K562 (cell line): ENCODE measurements at regions not wholly inside any gene's neighbourhood (a gene's known extent, or its start where the extent isn't known, plus 50 kb on each side); places are given as distances from the start of the nearest gene placed in this dataset.

Experiments used
- ATAC-seq: fragments of 200-7000 bp; cut with Tn5 transposase; 3 replicates; pipeline ENCODE4 v1.9.1; 2020; ENCODE audit warnings: moderate library complexity
- BruUV-seq: library from RNA; stranded (reverse); fragments of 400-500 nt; replicated peaks from 2 replicates; lab custom pipeline; 2021; lab: Mats Ljungman, UMichigan
- CTCF ChIA-PET: fragments of 300-600 bp; formaldehyde crosslinking; extraction: SDS; loops from one replicate; lab custom pipeline; 2021; ENCODE audit warnings: low intra/inter-chr PET ratio; lab: Yijun Ruan, JAX
- POLR2A ChIA-PET: fragments of 300-600, 350-650 bp; sonication (Branson Sonifier 250); formaldehyde crosslinking; extraction: SDS; loops from one replicate; lab custom pipeline; 2021; ENCODE audit warnings: antibody characterized with exemption, inconsistent platforms; lab: Yijun Ruan, JAX
- DNase-seq, 4 experiments: peaks; one replicate each; pipeline versions ENCODE4 v3.0.0 to v3.0.0-alpha.2; 2011 to 2018; ENCODE audit warnings: low spot score in 3 of 4, mixed read lengths in 3 of 4; ENCODE audit errors: extremely low read depth in 1 of 4
- FAIRE-seq: peaks from 2 replicates; lab custom pipeline; 2011; peaks lifted over from hg19 to GRCh38; lab: Jason Lieb, UNC
- H2AFZ ChIP-seq: 2 replicates; pipeline ENCODE4 v1.6.0; 2011; ENCODE audit warnings: low read depth, low read length, control low read depth, inconsistent platforms
- H3K27ac ChIP-seq: fragments of 200-600 bp; 3 replicates; pipeline ENCODE4 v1.8.0; 2011; ENCODE audit warnings: low read depth, mild to moderate bottlenecking, control low read depth, inconsistent platforms, low read length, moderate library complexity, mixed read lengths; ENCODE audit errors: extremely low read depth
- H3K27me3 ChIP-seq, 2 experiments: fragments of 300-600 bp in 1 of 2; 2 replicates in 1 of 2; 3 replicates in 1 of 2; pipeline versions ENCODE4 v1.6.0 to v1.8.0; 2011; ENCODE audit warnings: inconsistent platforms in 2 of 2, low read length in 2 of 2, mild to moderate bottlenecking in 1 of 2, mixed read lengths in 1 of 2, moderate library complexity in 1 of 2; ENCODE audit not compliant: control insufficient read depth in 2 of 2, insufficient read depth in 2 of 2
- H3K36me3 ChIP-seq: fragments of 300-600 bp; 3 replicates; pipeline ENCODE4 v1.8.0; 2011; ENCODE audit warnings: mild to moderate bottlenecking, low read length, inconsistent platforms; ENCODE audit not compliant: control insufficient read depth, insufficient read depth
- H3K4me1 ChIP-seq, 2 experiments: fragments of 200-600 bp in 1 of 2; replicated peaks in 1 of 2; 2 replicates in 1 of 2; 3 replicates in 1 of 2; pipeline versions ENCODE4 v1.5.1 to v1.8.0; 2011; ENCODE audit warnings: inconsistent platforms in 2 of 2, low read length in 2 of 2, mild to moderate bottlenecking in 1 of 2, mixed read lengths in 1 of 2, moderate library complexity in 1 of 2; ENCODE audit not compliant: control insufficient read depth in 2 of 2, insufficient read depth in 2 of 2
- H3K4me2 ChIP-seq: 2 replicates; pipeline ENCODE4 v1.6.1; 2011; ENCODE audit warnings: low read length, control low read depth, inconsistent platforms, mixed read lengths; ENCODE audit not compliant: insufficient read depth
- H3K4me3 ChIP-seq: fragments of 200-600 bp; sonication (generic), shearing (Covaris generic); 2 replicates; pipeline ENCODE4 v1.5.1; 2016; ENCODE audit warnings: control low read depth, inconsistent platforms
- H3K79me2 ChIP-seq: fragments of 200-600 bp; 3 replicates; pipeline ENCODE4 v1.8.0; 2011; ENCODE audit warnings: low read length, inconsistent platforms; ENCODE audit not compliant: control insufficient read depth, insufficient read depth
- H3K9ac ChIP-seq, 2 experiments: 2 replicates each; pipeline versions ENCODE4 v1.6.0 to v1.6.1; 2011; ENCODE audit warnings: low read depth in 2 of 2, low read length in 2 of 2, control low read depth in 1 of 2, inconsistent platforms in 1 of 2, mild to moderate bottlenecking in 1 of 2, mixed read lengths in 1 of 2; ENCODE audit not compliant: insufficient read depth in 1 of 2
- H3K9me1 ChIP-seq: one replicate; pipeline ENCODE4 v1.6.0; 2011; ENCODE audit warnings: inconsistent platforms, mild to moderate bottlenecking, low read length, moderate library complexity; ENCODE audit not compliant: control insufficient read depth, insufficient read depth
- H3K9me3 ChIP-seq: replicated peaks from 2 replicates; pipeline ENCODE4 v1.5.1; 2011; ENCODE audit warnings: low read depth, low read length, inconsistent platforms; ENCODE audit not compliant: control insufficient read depth, insufficient read depth
- H4K20me1 ChIP-seq: replicated peaks from 2 replicates; pipeline ENCODE4 v1.6.1; 2011; ENCODE audit warnings: low read length, inconsistent platforms, mixed read lengths; ENCODE audit not compliant: control insufficient read depth, insufficient read depth
- NR1H2 ChIP-seq: sonication (generic); formaldehyde crosslinking; IDR thresholded peaks from 2 replicates; pipeline ENCODE4 v1.4.0; 2020; ENCODE audit warnings: mild to moderate bottlenecking, missing genetic modification reagents
- TGIF2 ChIP-seq: sonication (generic); formaldehyde crosslinking; IDR thresholded peaks from 2 replicates; pipeline ENCODE4 v1.8.1; 2022; ENCODE audit warnings: mild to moderate bottlenecking, missing genetic modification reagents, moderate library complexity
- WGBS: fragments of 100-300 bp; shearing (Covaris generic); methylation state at CpG from one replicate; pipeline ENCODE4 v1.1.6; 2016; ENCODE audit warnings: low coverage, mixed read lengths; ENCODE audit not compliant: insufficient coverage; ENCODE audit errors: missing lambda C conversion rate; 5-methylcytosine and 5-hydroxymethylcytosine counted together
- in situ Hi-C: fragments of 300-500 bp; cut with MboI; formaldehyde crosslinking; loops from 4 replicates; pipeline ENCODE4 v1.15.0; 2018; ENCODE audit warnings: inconsistent platforms, mixed read lengths
- intact Hi-C: fragments of 100-400 bp; cut with micrococcal nuclease; formaldehyde crosslinking; loops from 2 replicates; pipeline ENCODE4 v1.14.2; 2022
- TF ChIP-seq, protein P1 (sequence below): fragments of 450-650 bp; IDR thresholded peaks from 2 replicates; pipeline ENCODE4 v1.6.1; 2016; ENCODE audit warnings: borderline replicate concordance

DNA sequence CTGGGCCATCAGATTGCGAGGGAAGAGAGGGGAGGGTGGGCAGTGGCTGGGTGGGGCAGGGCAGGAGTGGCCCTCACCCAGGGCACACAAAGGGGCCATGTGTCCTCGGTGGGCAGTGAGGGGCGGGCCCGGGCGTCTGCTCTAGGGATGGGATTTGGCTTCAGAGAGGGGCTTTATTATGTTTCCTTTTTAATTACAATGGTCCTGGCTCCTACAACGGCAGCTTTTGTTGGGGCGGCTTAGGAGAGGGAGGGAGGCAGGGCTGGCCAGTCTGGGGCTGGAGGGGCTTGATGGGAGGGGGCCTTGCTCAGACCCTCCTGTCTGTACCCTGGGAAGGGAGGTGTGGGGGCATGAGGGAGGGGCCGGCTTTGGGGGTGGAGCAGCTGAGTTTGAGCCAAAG is 102.8 kb upstream of the WNT4 start:
- H3K27ac ChIP-seq, result no peak overlapping the region
- H3K79me2 ChIP-seq, result no peaks in the 10 kb centered on the region
- WGBS, result 0% methylated on average over 3 of the region's 8 CpGs
- ATAC-seq (no peak), FAIRE-seq (no peak), DNase-seq (no peak)
- in situ Hi-C loops (no loop called here), intact Hi-C loops (no loop called here)
- H3K4me2 ChIP-seq, result no peak overlapping the region
- H3K27me3 ChIP-seq, result peaks cover 62 to 88% of the 10 kb centered on the region in 2 experiments
- ChIA-PET CTCF (no interaction called here), POLR2A (interaction anchor here (0.9 to 1.2 kb wide), 2 partner anchors 20 to 26 kb away, joined by 3 read pairs; no protein-coding TSS in a partner anchor)
- H3K4me3 ChIP-seq, result no peak overlapping the region
- peaks cover 17% of the 10 kb centered on the region for H4K20me1 ChIP-seq
- no TSS peak for BruUV-seq
- peaks cover 0 to 4% of the 10 kb centered on the region in 2 experiments; a peak in 1 of 5 replicates for H3K4me1 ChIP-seq
- H3K9me3 ChIP-seq, result no peaks in the 10 kb centered on the region
- TF ChIP-seq, protein P1, sequence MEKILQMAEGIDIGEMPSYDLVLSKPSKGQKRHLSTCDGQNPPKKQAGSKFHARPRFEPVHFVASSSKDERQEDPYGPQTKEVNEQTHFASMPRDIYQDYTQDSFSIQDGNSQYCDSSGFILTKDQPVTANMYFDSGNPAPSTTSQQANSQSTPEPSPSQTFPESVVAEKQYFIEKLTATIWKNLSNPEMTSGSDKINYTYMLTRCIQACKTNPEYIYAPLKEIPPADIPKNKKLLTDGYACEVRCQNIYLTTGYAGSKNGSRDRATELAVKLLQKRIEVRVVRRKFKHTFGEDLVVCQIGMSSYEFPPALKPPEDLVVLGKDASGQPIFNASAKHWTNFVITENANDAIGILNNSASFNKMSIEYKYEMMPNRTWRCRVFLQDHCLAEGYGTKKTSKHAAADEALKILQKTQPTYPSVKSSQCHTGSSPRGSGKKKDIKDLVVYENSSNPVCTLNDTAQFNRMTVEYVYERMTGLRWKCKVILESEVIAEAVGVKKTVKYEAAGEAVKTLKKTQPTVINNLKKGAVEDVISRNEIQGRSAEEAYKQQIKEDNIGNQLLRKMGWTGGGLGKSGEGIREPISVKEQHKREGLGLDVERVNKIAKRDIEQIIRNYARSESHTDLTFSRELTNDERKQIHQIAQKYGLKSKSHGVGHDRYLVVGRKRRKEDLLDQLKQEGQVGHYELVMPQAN, result no peak
- TF ChIP-seq TGIF2, result no peak
- no peak for TF ChIP-seq NR1H2 (CRISPR knock-in tag)
- TF ChIP-seq, all 486 proteins: peak for 0
- H3K9me1 ChIP-seq, result no peaks in the 10 kb centered on the region
- no peak overlapping the region for H3K9ac ChIP-seq
- H3K36me3 ChIP-seq, result no peaks in the 10 kb centered on the region
- H2AFZ ChIP-seq, result no peak overlapping the region
